ENCODE measurements at regions not wholly inside any gene's neighbourhood (a gene's known extent, or its start where the extent isn't known, plus 50 kb on each side); places are given as distances from the start of the nearest gene placed in this dataset.
A peak's percentile ranks its signal among the peaks of the same experiment; 100 is the strongest.
"Not testable (repeated sequence)": the region's sequence is repeated elsewhere in the genome, so short reads cannot be mapped to it uniquely, and the experiment has no call there.

DNA sequence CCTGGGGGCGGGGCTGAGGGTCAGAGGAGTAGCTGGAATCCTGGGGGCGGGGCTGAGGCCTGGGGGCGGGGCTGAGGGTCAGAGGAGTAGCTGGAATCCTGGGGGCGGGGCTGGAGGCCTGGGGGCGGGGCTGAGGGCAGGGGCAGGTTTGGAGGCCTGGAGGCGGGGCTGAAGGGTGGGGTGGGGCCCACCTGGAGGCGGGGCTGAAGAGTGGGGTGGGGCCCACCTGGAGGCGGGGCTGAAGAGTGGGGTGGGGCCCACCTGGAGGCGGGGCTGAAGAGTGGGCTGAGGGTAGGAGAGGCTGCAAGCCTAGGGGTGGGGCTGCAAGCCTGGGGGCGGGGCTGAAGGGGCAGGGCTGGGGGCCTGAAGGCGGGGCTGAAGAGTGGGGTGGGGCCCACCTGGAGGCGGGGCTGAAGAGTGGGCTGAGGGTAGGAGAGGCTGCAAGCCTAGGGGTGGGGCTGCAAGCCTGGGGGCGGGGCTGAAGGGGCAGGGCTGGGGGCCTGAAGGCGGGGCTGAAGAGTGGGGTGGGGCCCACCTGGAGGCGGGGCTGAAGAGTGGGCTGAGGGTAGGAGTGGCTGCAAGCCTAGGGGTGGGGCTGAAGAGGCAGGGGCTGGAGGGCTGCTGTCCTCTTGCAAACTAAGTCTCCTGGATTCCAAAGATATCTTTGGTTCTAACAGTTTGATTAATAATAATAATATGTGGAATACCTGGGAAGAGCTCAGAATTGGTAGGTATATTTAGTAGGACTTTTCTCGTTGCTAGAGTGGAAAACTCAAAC, 1329.7 kb downstream of the BRD1 start:
- DNase-seq = not testable (repeated sequence)

- no peak for DNase-seq
Measured at GRCh38 chr22:48496987-48497650, 1330.6 kb downstream of the BRD1 start.

DNA sequence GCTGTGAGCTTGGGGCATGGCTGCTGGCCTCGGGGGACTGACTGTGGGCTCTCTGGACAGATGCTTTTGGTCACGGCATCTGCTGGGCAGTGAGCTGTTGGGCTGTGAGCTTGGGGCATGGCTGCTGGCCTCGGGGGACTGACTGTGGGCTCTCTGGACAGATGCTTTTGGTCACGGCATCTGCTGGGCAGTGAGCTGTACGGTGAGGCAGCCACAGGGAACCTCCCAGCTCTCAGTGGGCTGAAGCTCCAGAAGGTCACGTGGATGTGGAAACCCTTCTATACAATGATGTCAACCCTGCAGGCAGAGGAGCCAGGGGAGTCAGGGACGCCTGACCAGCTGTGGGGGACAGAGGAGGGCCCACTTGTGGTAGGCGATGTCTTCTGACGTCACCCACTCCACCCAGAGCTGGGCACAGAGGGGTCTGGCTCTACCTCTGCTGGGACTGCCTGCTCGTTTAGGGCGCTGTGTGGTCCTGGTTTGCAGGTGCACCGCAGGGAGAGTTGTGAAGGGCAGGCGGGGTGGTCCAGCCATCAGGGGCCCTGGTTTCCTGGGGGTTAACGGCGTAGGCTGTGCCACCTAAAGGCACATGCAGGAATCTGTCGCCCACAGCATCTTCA, 1331.3 kb downstream of the BRD1 start:
- no peak for DNase-seq

DNA sequence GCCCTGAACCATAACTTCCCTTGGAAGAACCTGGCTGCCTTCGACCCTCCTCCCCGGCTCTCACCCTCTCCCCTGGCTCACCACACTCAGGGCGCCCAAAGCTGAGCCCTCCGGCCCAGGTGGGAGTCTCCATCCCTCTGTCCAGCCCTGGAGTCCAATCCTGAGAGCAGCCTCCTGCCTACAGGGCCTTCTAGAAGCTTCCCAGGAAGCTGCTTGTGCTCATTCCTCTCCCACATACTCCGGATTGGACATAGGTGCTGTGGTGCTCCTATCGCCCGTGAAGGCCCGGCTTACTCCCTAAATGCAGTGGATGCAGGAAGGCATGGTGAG, 1332.0 kb downstream of the BRD1 start:
- no peak for DNase-seq

- DNase-seq = no peak
Measured at GRCh38 chr22:48494968-48495750, 1332.5 kb downstream of the BRD1 start.

DNA sequence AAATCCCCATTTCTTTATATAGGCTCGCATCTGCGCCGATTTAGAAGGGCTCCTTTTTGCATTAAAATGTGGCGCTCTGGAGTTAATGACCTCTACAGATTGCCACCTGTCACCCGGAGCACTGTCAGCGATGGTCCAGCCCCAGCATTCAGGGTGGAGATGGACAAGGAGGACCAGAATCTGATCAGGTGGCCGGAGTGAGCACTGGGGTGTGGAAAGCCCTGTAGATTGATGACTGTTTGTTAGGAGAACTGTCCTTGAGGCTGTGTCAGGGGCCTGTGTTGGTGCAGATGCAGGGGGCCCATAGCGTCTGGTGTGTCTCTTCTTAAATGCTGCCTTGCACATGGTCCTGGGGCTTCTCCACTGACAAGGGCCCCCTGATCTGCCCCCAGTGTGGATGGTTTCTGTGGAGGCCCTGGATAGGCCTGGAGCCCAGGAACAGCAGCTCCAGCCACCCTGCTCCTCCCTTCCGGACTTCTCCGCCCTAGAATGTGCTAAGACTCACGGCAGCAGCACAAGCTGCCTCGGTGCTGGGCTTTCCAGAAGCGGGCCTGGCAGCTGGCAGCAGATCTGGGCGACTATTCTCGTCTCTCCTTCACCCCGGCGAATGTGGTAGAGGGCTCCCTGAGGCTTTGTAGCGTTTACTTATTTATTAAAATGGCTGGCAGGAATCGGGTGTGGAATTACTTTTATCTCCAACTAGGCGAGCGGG, 1333.3 kb downstream of the BRD1 start:
- DNase-seq = peak; percentile 39

DNA sequence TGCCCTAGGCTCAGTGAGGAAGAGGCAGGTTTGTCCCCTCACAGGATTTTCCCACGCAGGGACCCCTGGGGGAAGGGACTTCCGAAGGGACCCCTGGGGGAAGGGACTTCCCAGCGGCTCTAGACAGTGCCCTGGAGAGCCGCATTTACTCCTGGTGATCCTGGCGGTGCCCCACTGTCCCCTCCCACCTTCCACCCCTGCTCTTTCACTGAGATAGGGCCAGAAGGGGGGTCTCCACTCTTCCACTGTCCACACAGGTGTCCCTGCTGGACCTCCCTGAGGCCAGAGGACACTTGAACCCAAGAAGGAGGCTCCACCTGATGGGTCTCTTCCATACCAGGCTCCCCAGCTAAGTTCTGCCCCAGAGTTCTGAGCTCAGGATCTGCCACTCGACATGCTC, 1333.9 kb downstream of the BRD1 start:
- peak; percentile 28 for DNase-seq

DNA sequence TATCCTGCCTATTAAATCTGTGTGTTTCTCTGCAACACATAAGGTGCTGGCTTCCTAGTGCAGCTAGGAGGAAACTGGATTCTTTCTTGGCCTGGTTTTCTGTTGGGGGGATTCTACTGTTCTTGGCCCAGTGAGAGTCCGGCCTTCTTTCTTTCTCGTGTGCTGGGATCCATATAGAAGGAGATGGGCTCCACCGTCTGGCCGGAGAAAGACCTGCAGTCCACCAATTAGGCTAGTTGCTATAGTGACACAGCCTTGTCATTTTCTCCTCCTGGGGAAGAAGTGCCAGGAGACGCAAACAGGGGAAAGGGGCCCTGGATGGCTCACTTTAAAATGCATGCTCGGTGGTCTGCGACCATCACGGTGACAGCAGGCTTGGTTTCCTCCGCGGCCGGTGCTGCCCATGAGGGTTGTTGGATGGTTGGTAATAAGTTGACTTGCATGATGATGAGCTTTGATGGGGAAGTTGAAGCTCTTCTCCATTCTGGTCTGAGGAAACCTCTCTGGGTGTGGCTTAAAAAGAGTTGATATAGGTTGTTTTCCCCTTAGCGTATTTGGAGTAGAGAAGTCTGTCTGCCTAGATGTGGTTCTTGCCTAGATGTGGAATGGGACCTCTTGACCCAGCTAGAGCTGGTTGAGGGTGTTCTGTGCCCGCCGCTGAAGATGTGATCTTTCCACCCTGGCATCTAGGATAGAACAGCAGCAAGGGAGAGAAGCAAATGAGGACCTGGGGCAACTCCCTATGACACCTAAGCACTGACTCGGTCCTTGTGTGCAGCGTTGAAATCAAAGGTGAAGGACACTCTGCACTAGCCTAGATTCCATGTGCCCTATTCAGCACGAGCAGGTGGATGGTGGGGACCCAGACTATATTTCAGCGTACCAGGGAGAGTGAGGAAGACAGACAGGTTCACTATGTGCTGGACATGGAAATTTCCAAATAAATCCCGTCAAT, 1335.0 kb downstream of the BRD1 start:
- DNase-seq = peak; percentile 59

GRCh38 chr22:48491451-48491941, 1336.2 kb downstream of the BRD1 start:
- peak; percentile 41 for DNase-seq

DNA sequence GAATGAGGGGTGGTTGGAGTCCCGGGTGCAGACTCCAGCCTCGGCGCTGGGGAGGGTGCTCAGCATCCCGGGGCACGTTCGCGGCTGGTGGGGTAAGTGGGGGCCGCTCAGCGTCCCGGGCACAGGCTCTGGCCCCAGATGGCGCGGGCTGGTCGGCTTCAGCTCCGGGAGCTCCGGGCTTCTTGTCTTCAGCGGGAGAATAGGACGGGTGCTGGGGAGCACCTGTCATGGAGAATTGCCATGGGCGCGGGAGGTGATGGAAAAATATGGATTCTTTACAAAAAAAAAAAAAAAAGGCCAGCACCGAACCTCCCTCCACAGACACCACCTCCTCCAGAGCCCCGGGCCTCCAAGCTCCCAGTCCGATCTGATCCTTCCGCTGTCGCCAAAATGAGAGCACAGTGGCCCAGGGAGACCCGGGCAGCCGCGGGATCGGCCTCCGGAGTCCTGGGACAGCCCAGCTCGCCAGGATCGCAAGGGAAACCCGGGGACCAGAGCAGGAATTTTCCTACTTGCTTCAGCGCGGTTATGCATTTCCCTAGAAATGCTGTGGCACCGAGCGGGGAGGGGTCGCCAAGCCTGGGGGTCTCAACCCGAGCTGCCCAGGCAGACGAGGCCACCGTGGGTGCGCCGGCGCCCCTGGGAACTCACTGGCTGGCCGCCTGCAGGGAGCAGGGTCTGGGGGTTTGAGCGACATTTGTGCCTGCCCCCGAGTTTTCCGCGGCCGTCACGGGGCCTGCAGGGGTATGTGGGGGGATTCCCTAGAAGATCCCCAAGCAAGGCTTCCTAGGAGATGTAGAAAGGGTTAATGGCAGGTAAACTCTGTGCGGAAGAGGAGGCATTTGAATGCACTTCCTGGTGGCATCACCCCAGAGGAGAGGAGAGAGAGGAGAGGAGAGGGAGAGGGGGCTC, 1336.9 kb downstream of the BRD1 start:
- DNase-seq = peak; percentile 28

- no peak for DNase-seq
Measured at GRCh38 chr22:48489551-48490499, 1337.8 kb downstream of the BRD1 start.

GRCh38 chr22:48488611-48489511, 1338.8 kb downstream of the BRD1 start:
- DNase-seq = no peak

DNA sequence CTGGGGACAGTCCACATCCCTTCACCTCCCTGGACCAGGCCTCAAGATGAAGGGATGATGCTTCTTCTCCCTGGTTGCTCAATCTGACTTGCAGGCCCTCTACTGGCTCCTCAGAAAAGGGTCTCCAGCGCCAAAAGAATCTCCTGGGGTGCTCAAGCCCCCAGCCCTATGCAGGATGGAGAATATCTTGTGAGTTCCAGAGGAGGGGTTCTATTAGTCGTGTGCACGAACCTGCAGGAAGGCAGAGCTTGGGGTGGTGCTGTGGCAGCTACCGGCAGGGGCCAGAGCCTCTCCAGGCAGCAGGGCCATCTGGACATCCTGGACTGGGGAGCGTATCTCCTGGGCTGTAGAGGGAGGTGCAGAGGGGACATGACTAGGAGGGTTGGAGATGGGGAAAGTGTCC, 1339.5 kb downstream of the BRD1 start:
- no peak for DNase-seq

DNA sequence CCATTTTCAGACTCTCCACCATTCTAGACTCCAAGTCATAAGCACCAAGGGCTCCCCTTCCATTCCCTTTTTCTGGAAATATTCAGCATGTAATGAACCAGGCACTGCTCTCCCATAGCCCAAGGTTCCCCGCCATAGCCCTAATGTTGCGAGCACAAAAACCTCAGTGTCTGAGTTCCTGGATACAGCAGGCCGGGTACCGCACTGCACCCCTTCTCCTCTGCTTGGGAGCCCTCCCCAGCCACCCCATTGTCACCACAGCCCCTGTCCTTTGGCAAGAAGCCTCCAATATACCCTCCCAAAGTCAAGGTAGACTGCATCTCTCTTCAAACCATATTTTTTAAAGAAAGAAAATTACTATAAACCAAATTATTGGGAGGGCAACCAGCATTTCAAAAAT, 1341.1 kb downstream of the BRD1 start:
- DNase-seq = no peak

GRCh38 chr22:48486134-48486532, 1341.5 kb downstream of the BRD1 start:
- DNase-seq = no peak

GRCh38 chr22:48485149-48486133, 1342.2 kb downstream of the BRD1 start:
- no peak for DNase-seq
